HCT116 (cell line): ENCODE measurements at regions not wholly inside any gene's neighbourhood (a gene's known extent, or its start where the extent isn't known, plus 50 kb on each side); places are given as distances from the start of the nearest gene placed in this dataset.
"Not testable (repeated sequence)": the region's sequence is repeated elsewhere in the genome, so short reads cannot be mapped to it uniquely, and the experiment has no call there.

Experiments used
- ATAC-seq: fragments of 200-7000 bp; cut with Tn5 transposase; 2 replicates; pipeline ENCODE4 v1.9.1; 2020; ENCODE audit warnings: mild to moderate bottlenecking, moderate library complexity
- BruUV-seq: library from RNA; stranded (reverse); fragments of 400-500 nt; replicated peaks from 2 replicates; lab custom pipeline; 2021; lab: Mats Ljungman, UMichigan
- CTCF ChIA-PET: fragments of 300-600 bp; sonication (Branson Sonifier 250); formaldehyde crosslinking; loops from one replicate; lab custom pipeline; 2021; ENCODE audit warnings: antibody characterized with exemption; lab: Charles Lee
- POLR2A ChIA-PET: fragments of 300-600, 350-600 bp; sonication (Branson Sonifier 250); formaldehyde crosslinking; loops from one replicate; lab custom pipeline; 2021; ENCODE audit warnings: antibody characterized with exemption; lab: Charles Lee
- RAD21 ChIA-PET, 2 experiments: fragments of 300-600 bp; sonication (Branson Sonifier 250); formaldehyde crosslinking; loops; one replicate each; lab custom pipeline; 2023; ENCODE audit warnings: low total read pairs in 2 of 2; ENCODE audit not compliant: uncharacterized antibody in 2 of 2, unreplicated experiment in 2 of 2, low non-redundant PET in 1 of 2; lab: Charles Lee
- DNase-seq: peaks from one replicate; pipeline ENCODE4 v3.0.0-alpha.2; 2010; ENCODE audit warnings: low read depth, low spot score
- H2AFZ ChIP-seq: fragments of 200-600 bp; shearing (Covaris generic), sonication (generic); 2 replicates; pipeline ENCODE4 v1.6.1; 2017; ENCODE audit warnings: low read depth, mixed run types, mixed read lengths, antibody characterized with exemption, low read length; ENCODE audit not compliant: poor library complexity, severe bottlenecking
- H3K27ac ChIP-seq: 2 replicates; pipeline ENCODE4 v1.5.1; 2012; ENCODE audit warnings: low read depth, low read length
- H3K27me3 ChIP-seq: fragments of 200-600 bp; sonication (generic); 2 replicates; pipeline ENCODE4 v1.6.1; 2016; ENCODE audit warnings: mixed run types, low read length, mixed read lengths; ENCODE audit not compliant: insufficient read depth
- H3K36me3 ChIP-seq, 2 experiments: fragments of 200-500 bp in 1 of 2; fragments of 200-600 bp in 1 of 2; sonication (Bioruptor generic) in 1 of 2; sonication (generic) in 1 of 2; 2 replicates each; pipeline versions ENCODE4 v1.5.1 to v1.6.1; 2014 to 2016; ENCODE audit warnings: low read length in 2 of 2, inconsistent platforms in 1 of 2, mixed read lengths in 1 of 2, mixed run types in 1 of 2; ENCODE audit not compliant: insufficient read depth in 2 of 2, control insufficient read depth in 1 of 2
- H3K4me1 ChIP-seq, 2 experiments: fragments of 200-600 bp in 1 of 2; sonication (generic) in 1 of 2; 2 replicates each; pipeline versions ENCODE4 v1.5.1 to v1.6.1; 2012 to 2017; ENCODE audit warnings: low read length in 2 of 2, inconsistent platforms in 1 of 2, mild to moderate bottlenecking in 1 of 2, mixed read lengths in 1 of 2, mixed run types in 1 of 2, moderate library complexity in 1 of 2; ENCODE audit not compliant: insufficient read depth in 2 of 2, control insufficient read depth in 1 of 2
- H3K4me2 ChIP-seq: fragments of 200-600 bp; sonication (generic); 2 replicates; pipeline ENCODE4 v1.6.1; 2017; ENCODE audit warnings: mixed run types, low read length, mixed read lengths
- H3K4me3 ChIP-seq, 2 experiments: fragments of 200-600 bp in 1 of 2; sonication (generic) in 1 of 2; replicated peaks in 1 of 2; 2 replicates each; pipeline ENCODE4 v1.5.1; 2011 to 2016; ENCODE audit warnings: low read length in 2 of 2, control low read depth in 1 of 2, low read depth in 1 of 2, mild to moderate bottlenecking in 1 of 2, mixed read lengths in 1 of 2, mixed run types in 1 of 2
- H3K79me2 ChIP-seq: fragments of 200-600 bp; sonication (generic); 2 replicates; pipeline ENCODE4 v1.6.1; 2017; ENCODE audit warnings: mild to moderate bottlenecking, mixed run types, low read length, moderate library complexity, mixed read lengths; ENCODE audit not compliant: insufficient read depth
- H3K9ac ChIP-seq: fragments of 200-600 bp; sonication (generic); 2 replicates; pipeline ENCODE4 v1.6.1; 2016; ENCODE audit warnings: low read length, mixed read lengths
- H3K9me2 ChIP-seq: fragments of 200-600 bp; sonication (generic), shearing (Covaris generic); 2 replicates; pipeline ENCODE4 v1.6.1; 2017; ENCODE audit warnings: mixed run types, mild to moderate bottlenecking, moderate library complexity; ENCODE audit not compliant: insufficient read depth
- H3K9me3 ChIP-seq, 2 experiments: fragments of 200-500 bp in 1 of 2; fragments of 200-600 bp in 1 of 2; sonication (Bioruptor generic) in 1 of 2; sonication (generic) in 1 of 2; 2 replicates each; pipeline ENCODE4 v1.6.1; 2014 to 2017; ENCODE audit warnings: low read length in 2 of 2, mixed read lengths in 2 of 2, inconsistent platforms in 1 of 2, low read depth in 1 of 2, mild to moderate bottlenecking in 1 of 2, mixed run types in 1 of 2, moderate library complexity in 1 of 2; ENCODE audit not compliant: control insufficient read depth in 1 of 2, insufficient read depth in 1 of 2
- H4K20me1 ChIP-seq: fragments of 200-600 bp; sonication (generic), shearing (Covaris generic); 2 replicates; pipeline ENCODE4 v1.6.1; 2017; ENCODE audit warnings: mixed run types, mild to moderate bottlenecking, moderate library complexity; ENCODE audit not compliant: insufficient read depth
- ELF1 ChIP-seq: IDR thresholded peaks from 2 replicates; pipeline ENCODE4 v1.6.1; 2012; ENCODE audit warnings: low read depth, borderline replicate concordance
- RAD21 ChIP-seq: IDR thresholded peaks from 2 replicates; pipeline ENCODE4 v1.6.1; 2012; ENCODE audit warnings: low read depth, mild to moderate bottlenecking
- intact Hi-C: fragments of 100-400 bp; cut with micrococcal nuclease; formaldehyde crosslinking; loops from 2 replicates; pipeline ENCODE4 v1.10.0; 2022
- TF ChIP-seq, protein P1 (sequence below), 3 experiments: fragments of 200-600 bp in 1 of 3; sonication (generic) in 1 of 3; IDR thresholded peaks in 2 of 3; conservative IDR thresholded peaks in 1 of 3; 2 replicates each; pipeline ENCODE4 v1.5.1; 2012 to 2017; ENCODE audit warnings: low read depth in 2 of 3, low read length in 2 of 3, antibody characterized with exemption in 1 of 3, borderline replicate concordance in 1 of 3, control low read depth in 1 of 3, mild to moderate bottlenecking in 1 of 3, mixed read lengths in 1 of 3, mixed run types in 1 of 3, moderate library complexity in 1 of 3; ENCODE audit not compliant: insufficient read depth in 1 of 3

DNA sequence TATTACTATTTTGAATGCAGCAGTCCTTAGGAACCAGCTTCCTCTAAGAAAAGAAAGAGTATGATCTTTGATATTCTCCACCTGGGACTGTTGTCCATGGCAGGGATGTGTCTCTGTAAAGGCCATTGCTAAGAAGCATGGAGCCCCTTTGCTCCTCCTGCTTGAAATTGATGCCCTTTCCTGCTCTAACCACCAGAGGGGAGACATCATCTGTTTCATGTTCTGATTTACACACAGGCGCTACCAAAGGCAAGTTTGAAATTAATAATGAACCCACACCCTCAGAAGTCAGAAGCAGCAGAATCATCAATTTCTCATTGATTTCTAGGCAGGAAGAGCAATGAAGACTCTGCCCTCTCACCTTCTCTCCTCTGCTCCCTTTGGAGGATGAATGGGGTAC is 253.8 kb downstream of the RMST start:
- no peaks in the 10 kb centered on the region for H4K20me1 ChIP-seq
- no peaks in the 10 kb centered on the region for H3K79me2 ChIP-seq
- no peaks in the 10 kb centered on the region for H3K4me1 ChIP-seq
- H3K9ac ChIP-seq = no peak overlapping the region
- ATAC-seq (peak; percentile 40; the same call in 1 of the 2 replicates), DNase-seq (no peak)
- H3K9me3 ChIP-seq = no peaks in the 10 kb centered on the region
- intact Hi-C loops = loop anchor here (10.0 kb wide), 1 partner anchor 658 kb away; no protein-coding TSS in a partner anchor
- no TSS peak for BruUV-seq
- TF ChIP-seq ELF1 (no peak), RAD21 (peak; percentile 31; the same call in 1 of the 2 replicates)
- TF ChIP-seq, protein P1, sequence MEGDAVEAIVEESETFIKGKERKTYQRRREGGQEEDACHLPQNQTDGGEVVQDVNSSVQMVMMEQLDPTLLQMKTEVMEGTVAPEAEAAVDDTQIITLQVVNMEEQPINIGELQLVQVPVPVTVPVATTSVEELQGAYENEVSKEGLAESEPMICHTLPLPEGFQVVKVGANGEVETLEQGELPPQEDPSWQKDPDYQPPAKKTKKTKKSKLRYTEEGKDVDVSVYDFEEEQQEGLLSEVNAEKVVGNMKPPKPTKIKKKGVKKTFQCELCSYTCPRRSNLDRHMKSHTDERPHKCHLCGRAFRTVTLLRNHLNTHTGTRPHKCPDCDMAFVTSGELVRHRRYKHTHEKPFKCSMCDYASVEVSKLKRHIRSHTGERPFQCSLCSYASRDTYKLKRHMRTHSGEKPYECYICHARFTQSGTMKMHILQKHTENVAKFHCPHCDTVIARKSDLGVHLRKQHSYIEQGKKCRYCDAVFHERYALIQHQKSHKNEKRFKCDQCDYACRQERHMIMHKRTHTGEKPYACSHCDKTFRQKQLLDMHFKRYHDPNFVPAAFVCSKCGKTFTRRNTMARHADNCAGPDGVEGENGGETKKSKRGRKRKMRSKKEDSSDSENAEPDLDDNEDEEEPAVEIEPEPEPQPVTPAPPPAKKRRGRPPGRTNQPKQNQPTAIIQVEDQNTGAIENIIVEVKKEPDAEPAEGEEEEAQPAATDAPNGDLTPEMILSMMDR (IDR thresholded peaks at IDR 0.05 in 2 of 3, conservative IDR thresholded peaks at IDR 0.05 in 1 of 3; ENCODE audit: borderline replicate concordance in 1 of 3, insufficient read depth in 1 of 3, low read depth in 2 of 3, low read length in 2 of 3) = 0 out of 6 replicates have a peak, but pooled peaks of 2 of the 3 experiments have one; percentile 3 to 23
- ChIA-PET CTCF (no interaction called here), POLR2A (no interaction called here), RAD21 (no interaction called here)
- no peak overlapping the region for H3K27ac ChIP-seq
- no peaks in the 10 kb centered on the region for H3K36me3 ChIP-seq
- no peaks in the 10 kb centered on the region for H3K27me3 ChIP-seq
- no peaks in the 10 kb centered on the region for H3K9me2 ChIP-seq
- no peak overlapping the region for H2AFZ ChIP-seq
- no peak overlapping the region for H3K4me2 ChIP-seq
- H3K4me3 ChIP-seq = no peak overlapping the region

DNA sequence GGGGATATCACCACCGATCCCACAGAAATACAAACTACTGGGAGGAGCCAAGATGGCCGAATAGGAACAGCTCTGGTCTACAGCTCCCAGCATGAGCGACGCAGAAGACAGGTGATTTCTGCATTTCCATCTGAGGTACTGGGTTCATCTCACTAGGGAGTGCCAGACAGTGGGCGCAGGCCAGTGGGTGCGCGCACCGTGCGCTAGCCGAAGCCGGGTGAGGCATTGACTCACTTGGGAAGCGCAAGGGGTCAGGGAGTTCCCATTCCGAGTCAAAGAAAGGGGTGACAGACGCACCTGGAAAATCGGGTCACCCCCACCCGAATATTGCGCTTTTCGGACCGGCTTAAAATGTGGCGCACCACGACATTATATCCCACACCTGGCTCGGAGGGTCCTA is 261.2 kb downstream of the RMST start:
- CTCF ChIA-PET, H3K27ac ChIP-seq, H3K4me2 ChIP-seq, H3K9ac ChIP-seq, H3K27me3 ChIP-seq, H3K79me2 ChIP-seq, H4K20me1 ChIP-seq, H2AFZ ChIP-seq, POLR2A ChIA-PET, DNase-seq, BruUV-seq, RAD21 ChIA-PET, ATAC-seq, H3K4me3 ChIP-seq, H3K4me1 ChIP-seq, intact Hi-C loops, H3K9me3 ChIP-seq, H3K9me2 ChIP-seq, H3K36me3 ChIP-seq: not testable (repeated sequence)
